ENCODE measurements at regions not wholly inside any gene's neighbourhood (a gene's known extent, or its start where the extent isn't known, plus 50 kb on each side); places are given as distances from the start of the nearest gene placed in this dataset.
A peak's percentile ranks its signal among the peaks of the same experiment; 100 is the strongest.

DNA sequence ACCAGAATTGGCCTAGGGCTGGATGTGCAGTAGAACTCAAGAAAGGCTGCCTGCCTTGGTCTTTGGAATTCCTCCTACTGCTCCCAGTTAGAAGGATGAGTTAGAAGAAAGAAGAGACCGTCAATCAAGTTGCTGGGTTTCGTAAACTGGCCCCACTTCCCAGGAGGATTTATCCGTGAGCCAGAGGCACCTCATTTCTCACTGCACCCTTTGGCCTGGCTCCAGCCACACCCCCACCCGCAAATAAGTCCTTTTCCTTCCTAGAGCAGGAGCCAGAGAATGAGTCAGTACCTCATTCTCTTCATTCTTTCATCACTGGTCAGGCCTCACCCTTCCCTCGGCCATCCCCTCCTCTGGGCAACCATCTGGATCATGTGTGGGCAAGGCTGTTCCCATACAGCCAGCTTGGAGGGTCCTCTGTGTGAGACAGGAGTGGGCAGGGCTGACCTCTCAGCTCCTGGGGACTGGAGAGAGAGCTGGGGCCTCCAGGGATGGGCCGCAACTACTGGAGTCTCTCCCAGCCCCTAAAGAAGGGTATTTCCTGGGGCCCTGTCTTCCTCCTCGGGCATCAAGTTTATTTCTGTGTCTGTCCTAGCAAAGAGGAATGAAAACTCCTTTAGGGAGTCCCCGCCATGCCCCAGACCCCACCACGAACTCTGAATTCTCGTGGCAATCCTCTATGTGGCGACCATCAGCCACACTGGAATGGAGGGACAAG, 87.2 kb upstream of the DUSP5 start:
- Histone ChIP-seq H3K4me3 (no peak overlapping the region), H3K27ac (no peak overlapping the region), H3K36me3 (no peaks in the 10 kb centered on the region), H3K27me3 (no peaks in the 10 kb centered on the region), H3K9me3 (no peaks in the 10 kb centered on the region), H3K4me1 (peaks cover 11% of the 10 kb centered on the region)
- TF ChIP-seq CTCF (IDR thresholded peaks at IDR 0.05), result no peak
- no peak for DNase-seq
- intact Hi-C loops (cut with DNase I), result no loop called here
- peak; percentile 71 for ATAC-seq

- no peaks in the 10 kb centered on the region for H3K27me3 ChIP-seq
- no peak for DNase-seq
- H3K9me3 ChIP-seq, result no peaks in the 10 kb centered on the region
- H3K4me3 ChIP-seq, result no peak overlapping the region
- TF ChIP-seq CTCF (IDR thresholded peaks at IDR 0.05), result no peak
- H3K36me3 ChIP-seq, result no peaks in the 10 kb centered on the region
- no peak for ATAC-seq
- intact Hi-C loops (cut with DNase I), result no loop called here
- no peak overlapping the region for H3K27ac ChIP-seq
- H3K4me1 ChIP-seq, result peaks cover 14% of the 10 kb centered on the region
Measured at GRCh38 chr10:110411047-110411410, 86.7 kb upstream of the DUSP5 start.

DNA sequence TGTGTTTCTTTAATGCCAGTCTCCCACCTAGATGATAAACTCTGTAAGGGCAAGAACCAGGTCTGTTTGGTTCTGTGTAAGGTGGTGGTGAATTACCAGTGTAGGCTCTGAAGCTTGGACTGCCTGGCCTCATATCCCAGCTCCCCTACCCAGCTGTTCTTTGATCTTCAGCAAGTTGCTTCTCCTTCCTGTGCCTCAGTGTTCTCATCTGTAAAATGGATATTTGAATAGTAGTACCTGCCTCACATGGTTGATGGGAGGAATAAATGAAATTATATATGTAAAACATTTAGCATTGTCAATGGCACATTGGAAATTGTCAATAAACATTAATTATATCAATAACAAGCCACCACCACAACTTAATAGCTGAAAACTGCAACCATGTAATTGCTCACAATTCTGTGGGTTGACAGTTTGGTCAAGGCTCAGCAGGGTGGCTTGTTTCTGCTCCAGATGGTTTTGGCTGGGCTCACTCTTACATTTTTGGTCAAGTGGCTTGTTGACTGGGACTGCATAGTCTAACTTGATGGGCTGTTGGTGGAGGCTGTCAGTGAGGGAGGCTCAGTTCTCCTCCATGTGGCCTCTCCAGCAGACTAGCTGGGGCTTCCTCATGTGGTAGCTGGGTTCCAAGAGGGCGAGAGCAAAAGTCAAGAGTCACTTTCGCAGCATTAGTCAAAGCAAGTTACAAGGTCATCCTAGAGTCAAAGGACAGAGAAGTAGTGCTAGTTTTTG, 84.5 kb upstream of the DUSP5 start:
- no peak for TF ChIP-seq CTCF (IDR thresholded peaks at IDR 0.05)
- DNase-seq (no peak), ATAC-seq (no peak)
- no peaks in the 10 kb centered on the region for H3K36me3 ChIP-seq
- H3K9me3 ChIP-seq, result no peaks in the 10 kb centered on the region
- intact Hi-C loops (cut with DNase I), result no loop called here
- no peak overlapping the region for H3K27ac ChIP-seq
- H3K4me1 ChIP-seq, result peaks cover 14% of the 10 kb centered on the region
- no peaks in the 10 kb centered on the region for H3K27me3 ChIP-seq
- H3K4me3 ChIP-seq, result no peak overlapping the region

DNA sequence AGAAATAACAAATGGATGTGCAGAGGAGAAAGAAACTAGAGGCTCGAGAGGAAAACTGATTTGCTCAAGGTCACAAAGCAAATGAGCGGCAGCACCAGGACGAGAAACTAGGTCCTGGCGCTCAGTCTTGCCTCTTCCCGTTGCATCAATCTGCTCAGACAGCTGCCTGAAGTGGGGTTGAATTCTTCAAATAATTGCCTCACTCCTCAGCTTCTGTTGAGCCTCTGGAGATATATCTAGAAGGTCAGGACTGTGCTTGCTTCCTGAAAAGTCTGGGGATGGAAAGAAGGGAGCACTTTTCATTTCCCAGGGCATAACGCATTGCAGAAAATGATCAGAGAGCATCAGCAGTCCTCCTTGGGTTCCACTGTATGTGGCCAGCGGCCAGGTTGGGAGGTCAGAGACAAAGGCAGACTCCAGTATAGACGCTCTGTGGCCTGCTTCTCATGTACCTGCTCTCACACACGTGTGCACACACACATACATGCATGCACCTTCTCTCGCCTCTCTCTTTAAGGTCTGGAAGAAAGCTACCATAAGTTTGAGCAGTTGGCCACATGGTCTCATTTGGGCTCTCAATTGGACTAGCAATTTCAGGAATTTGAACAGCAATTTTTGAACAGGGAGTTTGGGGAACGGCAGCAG, 83.7 kb upstream of the DUSP5 start:
- Histone ChIP-seq H3K9me3 (no peaks in the 10 kb centered on the region), H3K36me3 (no peaks in the 10 kb centered on the region), H3K4me3 (no peak overlapping the region), H3K27ac (no peak overlapping the region), H3K27me3 (no peaks in the 10 kb centered on the region), H3K4me1 (peaks cover 14% of the 10 kb centered on the region)
- ATAC-seq, result no peak
- no peak for TF ChIP-seq CTCF (IDR thresholded peaks at IDR 0.05)
- intact Hi-C loops (cut with DNase I), result no loop called here
- no peak for DNase-seq

- DNase-seq, result no peak
Measured at GRCh38 chr10:110414548-110415309, 83.0 kb upstream of the DUSP5 start.

More at GRCh38 chr10:110414548-110415309, 83.0 kb upstream of the DUSP5 start:
- no peaks in the 10 kb centered on the region for H3K27me3 ChIP-seq
- H3K4me1 ChIP-seq, result peaks cover 14% of the 10 kb centered on the region
- intact Hi-C loops (cut with DNase I), result no loop called here
- no peak for TF ChIP-seq CTCF (IDR thresholded peaks at IDR 0.05)
- H3K27ac ChIP-seq, result no peak overlapping the region
- H3K9me3 ChIP-seq, result no peaks in the 10 kb centered on the region
- H3K36me3 ChIP-seq, result no peaks in the 10 kb centered on the region
- ATAC-seq, result peak; percentile 74
- H3K4me3 ChIP-seq, result no peak overlapping the region
